HPDE6-E6E7 (cell line): ENCODE measurements at regions not wholly inside any gene's neighbourhood (a gene's known extent, or its start where the extent isn't known, plus 50 kb on each side); places are given as distances from the start of the nearest gene placed in this dataset.
A peak's percentile ranks its signal among the peaks of the same experiment; 100 is the strongest.

Source experiments
- DNase-seq: peaks from one replicate; pipeline ENCODE4 v3.0.0; 2011; ENCODE audit warnings: missing footprints; ENCODE audit errors: extremely low spot score

GRCh38 chr6:71420693-71421328, 132.2 kb downstream of the OGFRL1 start:
- peak; percentile 94 for DNase-seq

DNA sequence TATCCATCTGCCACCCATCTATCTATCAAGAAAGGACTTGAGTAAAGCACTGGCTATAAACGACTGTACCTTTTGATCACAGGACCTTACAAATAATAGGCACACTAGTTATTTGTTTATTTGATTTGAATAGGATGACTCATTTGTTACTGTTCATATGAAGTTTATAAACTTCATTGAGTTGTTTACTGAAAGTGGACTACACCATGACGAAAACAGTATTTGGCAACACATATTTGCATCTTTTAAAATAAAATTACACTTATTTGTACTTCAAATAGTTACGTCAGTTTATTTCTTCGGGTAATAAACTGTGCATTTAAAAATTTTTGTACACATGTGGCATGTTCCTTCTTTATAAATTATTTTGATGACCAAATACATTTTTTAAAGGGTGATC, 133.0 kb downstream of the OGFRL1 start:
- DNase-seq, result no peak

- DNase-seq, result no peak
Observed at GRCh38 chr6:71430018-71430417, 141.4 kb downstream of the OGFRL1 start.

DNA sequence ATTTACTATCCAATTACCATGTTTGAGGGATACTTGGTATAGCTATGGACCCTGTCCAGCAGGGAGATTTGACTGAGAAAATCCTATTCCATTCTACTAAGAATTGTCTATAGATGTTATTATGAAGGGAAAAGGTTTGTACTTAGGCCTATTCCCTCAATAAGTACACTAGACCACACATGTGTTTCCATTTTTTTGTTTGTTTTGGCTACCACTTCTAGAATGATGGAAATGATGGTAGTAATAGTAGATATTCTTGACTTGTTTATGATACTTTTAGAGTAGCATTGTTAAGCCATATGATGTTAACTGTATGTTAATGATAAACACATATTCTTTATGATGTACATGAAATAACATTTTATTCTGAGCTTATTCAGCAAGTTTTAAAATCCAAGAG, 144.8 kb downstream of the OGFRL1 start:
- no peak for DNase-seq

DNA sequence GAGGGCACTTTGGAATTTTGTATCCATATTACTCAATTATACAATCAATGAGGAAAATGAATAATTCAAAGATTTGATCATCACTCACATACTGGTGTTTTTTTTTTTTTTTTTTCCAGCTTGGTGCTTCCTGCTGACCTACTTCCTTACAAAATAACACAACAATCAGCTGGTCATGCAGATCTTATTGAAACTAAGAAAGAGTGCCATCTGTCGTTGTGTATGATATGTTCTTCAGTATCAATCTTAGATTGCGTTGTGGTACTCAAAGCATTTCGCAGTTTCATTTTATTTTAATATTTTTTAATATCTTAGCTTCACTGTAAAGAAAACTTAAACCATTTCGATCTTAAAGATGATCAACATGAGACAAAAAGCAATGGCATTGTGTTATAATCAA, 155.6 kb downstream of the OGFRL1 start:
- DNase-seq, result no peak

DNA sequence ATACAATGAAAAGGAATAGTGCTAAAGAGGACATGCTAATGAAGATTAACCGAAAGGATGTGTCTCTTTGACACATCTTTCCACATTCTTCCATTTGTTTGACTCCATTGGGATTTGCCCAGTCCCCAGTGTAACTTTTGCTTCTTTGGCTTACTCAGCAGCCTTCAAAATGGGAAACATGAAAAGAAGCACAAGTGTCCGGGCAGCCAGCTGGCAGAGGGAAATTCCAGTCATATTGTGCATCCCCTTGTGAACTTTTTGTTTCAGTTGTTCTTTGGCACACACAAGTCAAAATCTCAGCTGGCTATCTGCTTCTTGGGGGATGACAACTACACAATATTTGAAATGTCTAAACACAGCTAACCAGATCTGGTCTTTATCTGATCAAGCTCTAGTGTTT, 157.4 kb downstream of the OGFRL1 start:
- no peak for DNase-seq

DNA sequence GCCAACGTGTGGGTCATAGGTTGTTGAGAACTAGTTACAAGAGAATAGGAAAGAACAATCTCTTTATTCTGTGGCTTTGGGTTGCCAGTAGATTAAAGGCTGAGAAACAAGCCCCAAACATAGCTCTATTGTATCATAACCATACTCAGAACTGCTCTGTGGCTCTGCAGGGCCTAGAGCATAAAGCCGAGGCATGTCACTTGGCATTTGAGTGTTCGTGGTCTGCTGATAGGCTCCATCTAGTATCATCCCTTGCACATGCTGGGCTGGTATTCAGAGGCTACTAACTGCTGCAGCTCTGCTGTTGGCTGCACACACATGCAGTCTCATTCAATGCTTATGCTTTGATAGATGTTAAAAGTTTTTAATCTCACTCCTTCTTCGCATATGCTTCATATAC, 157.9 kb downstream of the OGFRL1 start:
- DNase-seq, result no peak

DNA sequence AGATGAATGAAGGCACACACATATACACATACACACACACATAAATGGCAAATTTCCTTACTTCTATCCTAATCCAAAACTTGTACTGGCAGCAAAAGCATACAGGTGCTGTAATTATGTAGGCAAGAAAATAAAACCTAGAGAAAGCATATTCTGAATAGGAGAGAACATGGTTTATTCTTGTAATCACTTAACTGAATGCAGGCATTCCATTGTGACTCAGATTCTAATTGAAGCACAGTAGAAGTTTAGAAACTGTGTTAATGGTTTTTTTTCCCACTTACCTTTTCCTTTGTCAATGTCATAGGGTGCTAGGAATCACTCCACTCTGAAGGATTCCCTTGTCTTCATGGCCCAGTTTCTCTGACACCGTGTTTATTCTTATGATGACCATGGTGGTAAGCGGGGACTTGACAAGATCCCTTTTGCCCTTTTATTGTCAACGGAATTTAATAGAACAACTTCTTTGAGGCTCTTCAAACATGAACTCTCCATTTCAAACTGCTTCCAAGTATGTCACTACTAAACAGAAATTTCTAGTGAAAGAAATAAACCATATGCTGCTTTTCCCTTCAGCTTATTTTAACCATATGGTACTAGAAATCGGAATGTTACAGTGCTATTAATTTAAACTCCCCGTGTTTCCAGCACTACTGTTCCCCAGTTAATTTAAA, 164.2 kb downstream of the OGFRL1 start:
- no peak for DNase-seq

DNA sequence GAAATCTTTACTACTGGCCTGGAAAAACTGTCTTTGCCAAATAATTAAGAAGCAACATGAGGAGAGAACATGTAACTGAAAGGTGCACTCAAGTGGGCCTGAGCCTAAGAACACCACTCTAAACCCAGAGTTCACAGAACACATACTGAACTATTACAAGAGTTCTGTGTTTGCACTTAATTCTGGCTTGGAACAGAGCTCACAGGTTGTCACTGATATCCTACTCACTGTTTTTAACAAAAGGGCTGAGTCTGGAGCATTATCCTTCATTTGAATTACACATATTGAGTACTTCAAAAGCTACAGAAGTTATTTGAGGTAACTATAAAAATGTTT, 164.7 kb downstream of the OGFRL1 start:
- DNase-seq, result no peak

- DNase-seq, result no peak
Observed at GRCh38 chr6:71454056-71454455, 165.4 kb downstream of the OGFRL1 start.

- DNase-seq, result no peak
Observed at GRCh38 chr6:71457929-71458328, 169.3 kb downstream of the OGFRL1 start.

DNA sequence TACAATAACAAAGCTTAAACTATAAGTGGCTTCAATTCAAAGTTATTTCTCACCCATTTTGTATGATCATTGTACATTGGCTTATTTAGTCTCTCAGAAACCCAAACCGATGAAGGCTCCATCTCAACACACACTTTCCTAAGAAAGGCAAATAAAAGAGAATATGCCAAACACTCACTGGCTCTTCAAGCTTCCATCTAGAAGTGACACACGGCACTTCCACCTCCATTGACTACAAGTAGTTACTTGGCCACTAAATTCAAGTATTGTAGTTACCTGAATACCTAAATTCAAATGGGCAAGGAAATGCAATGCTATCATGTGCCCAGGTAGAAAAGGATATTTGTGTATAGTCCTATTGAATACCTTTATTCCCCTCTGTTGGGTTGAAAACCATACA, 170.6 kb downstream of the OGFRL1 start:
- DNase-seq, result no peak

- no peak for DNase-seq
Observed at GRCh38 chr6:71460933-71461332, 172.3 kb downstream of the OGFRL1 start.

DNA sequence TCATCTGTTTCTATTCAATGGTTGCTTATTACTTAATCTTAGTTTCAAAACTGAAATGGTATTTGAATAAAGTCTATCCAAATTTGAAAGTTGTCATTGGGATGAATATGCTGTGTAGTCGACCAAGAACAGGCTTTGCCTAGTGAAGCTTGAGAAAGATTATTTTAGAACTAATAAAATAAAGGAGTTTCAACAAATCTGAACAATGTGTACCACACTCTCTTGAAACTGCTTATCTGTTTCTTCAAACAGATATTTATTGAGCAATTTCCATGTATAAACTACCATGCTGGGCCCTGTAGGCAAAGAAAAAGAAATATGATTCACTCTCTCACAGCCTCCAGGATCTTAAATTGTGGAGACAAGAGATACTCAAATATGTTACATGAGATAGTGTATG, 174.4 kb downstream of the OGFRL1 start:
- DNase-seq, result no peak

DNA sequence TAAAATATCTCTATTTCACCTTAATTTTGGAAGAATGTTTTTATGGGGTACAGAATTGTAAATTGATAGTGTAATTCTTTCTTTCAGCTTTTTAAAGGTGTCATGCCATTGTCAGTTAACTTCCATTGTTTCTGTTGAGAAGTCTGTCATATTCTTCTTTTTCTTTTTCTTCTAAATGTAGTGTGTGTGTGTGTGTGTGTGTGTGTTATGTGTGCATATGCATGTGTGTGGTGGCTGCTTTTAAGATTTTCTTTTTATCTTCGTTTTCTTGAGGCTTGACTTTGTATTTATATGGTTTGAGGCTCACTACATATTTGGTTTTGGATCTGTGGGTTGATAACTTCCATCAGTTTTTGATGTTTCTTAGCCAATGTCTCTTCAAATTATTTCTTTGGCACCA, 176.5 kb downstream of the OGFRL1 start:
- no peak for DNase-seq

DNA sequence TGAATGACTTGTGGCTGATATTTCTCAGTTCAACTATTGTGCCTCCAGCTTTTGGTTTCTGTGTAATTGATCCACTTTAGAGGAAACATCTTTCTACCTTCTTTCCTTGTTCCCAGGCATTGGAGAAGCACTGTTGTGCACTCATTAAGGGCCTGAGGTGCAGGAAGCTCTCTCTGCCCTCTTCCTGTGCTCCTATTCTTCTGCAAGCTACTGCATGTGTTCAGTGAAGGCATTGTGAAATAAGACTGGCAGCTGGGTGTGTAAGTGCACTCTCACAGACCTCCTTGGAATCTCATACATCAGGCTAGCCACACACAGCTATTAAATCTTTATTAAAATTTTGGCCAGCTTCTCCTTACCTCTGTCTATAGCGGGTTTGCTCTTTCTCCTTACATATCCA, 177.8 kb downstream of the OGFRL1 start:
- DNase-seq, result no peak

- no peak for DNase-seq
Observed at GRCh38 chr6:71468038-71468437, 179.4 kb downstream of the OGFRL1 start.

- DNase-seq, result no peak
Observed at GRCh38 chr6:71468841-71469700, 180.5 kb downstream of the OGFRL1 start.

- DNase-seq, result no peak
Observed at GRCh38 chr6:71471718-71472117, 183.1 kb downstream of the OGFRL1 start.

GRCh38 chr6:71473926-71474325, 185.3 kb downstream of the OGFRL1 start:
- no peak for DNase-seq

DNA sequence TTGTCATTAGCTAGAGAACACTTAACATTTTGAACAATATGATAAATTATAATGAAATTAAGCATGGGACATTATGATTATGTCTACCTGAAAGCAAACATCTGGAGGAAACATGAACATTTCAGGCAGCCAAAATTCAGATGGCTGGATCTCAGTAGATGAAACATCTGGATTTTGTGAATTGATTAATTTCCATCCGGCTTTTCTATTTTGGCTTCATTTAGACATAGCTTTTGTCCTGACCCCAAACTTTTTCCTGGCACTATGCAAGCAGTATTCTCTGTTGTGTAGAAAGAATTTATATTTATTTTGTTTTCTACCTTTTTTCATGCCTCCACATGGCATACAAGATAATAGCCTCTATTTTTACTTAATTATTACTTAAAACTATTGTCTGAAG, 186.3 kb downstream of the OGFRL1 start:
- no peak for DNase-seq

GRCh38 chr6:71476371-71476770, 187.8 kb downstream of the OGFRL1 start:
- no peak for DNase-seq

GRCh38 chr6:71476872-71477271, 188.3 kb downstream of the OGFRL1 start:
- DNase-seq, result no peak
